HCT116 (cell line): ENCODE measurements at regions not wholly inside any gene's neighbourhood (a gene's known extent, or its start where the extent isn't known, plus 50 kb on each side); places are given as distances from the start of the nearest gene placed in this dataset.

Experiments
- ATAC-seq: fragments of 200-7000 bp; cut with Tn5 transposase; 2 replicates; pipeline ENCODE4 v1.9.1; 2020; ENCODE audit warnings: mild to moderate bottlenecking, moderate library complexity
- BruUV-seq: library from RNA; stranded (reverse); fragments of 400-500 nt; replicated peaks from 2 replicates; lab custom pipeline; 2021; lab: Mats Ljungman, UMichigan
- CTCF ChIA-PET: fragments of 300-600 bp; sonication (Branson Sonifier 250); formaldehyde crosslinking; loops from one replicate; lab custom pipeline; 2021; ENCODE audit warnings: antibody characterized with exemption; lab: Charles Lee
- POLR2A ChIA-PET: fragments of 300-600, 350-600 bp; sonication (Branson Sonifier 250); formaldehyde crosslinking; loops from one replicate; lab custom pipeline; 2021; ENCODE audit warnings: antibody characterized with exemption; lab: Charles Lee
- RAD21 ChIA-PET, 2 experiments: fragments of 300-600 bp; sonication (Branson Sonifier 250); formaldehyde crosslinking; loops; one replicate each; lab custom pipeline; 2023; ENCODE audit warnings: low total read pairs in 2 of 2; ENCODE audit not compliant: uncharacterized antibody in 2 of 2, unreplicated experiment in 2 of 2, low non-redundant PET in 1 of 2; lab: Charles Lee
- DNase-seq: peaks from one replicate; pipeline ENCODE4 v3.0.0-alpha.2; 2010; ENCODE audit warnings: low read depth, low spot score
- H2AFZ ChIP-seq: fragments of 200-600 bp; shearing (Covaris generic), sonication (generic); 2 replicates; pipeline ENCODE4 v1.6.1; 2017; ENCODE audit warnings: low read depth, mixed run types, mixed read lengths, antibody characterized with exemption, low read length; ENCODE audit not compliant: poor library complexity, severe bottlenecking
- H3K27ac ChIP-seq: 2 replicates; pipeline ENCODE4 v1.5.1; 2012; ENCODE audit warnings: low read depth, low read length
- H3K27me3 ChIP-seq: fragments of 200-600 bp; sonication (generic); 2 replicates; pipeline ENCODE4 v1.6.1; 2016; ENCODE audit warnings: mixed run types, low read length, mixed read lengths; ENCODE audit not compliant: insufficient read depth
- H3K36me3 ChIP-seq, 2 experiments: fragments of 200-500 bp in 1 of 2; fragments of 200-600 bp in 1 of 2; sonication (Bioruptor generic) in 1 of 2; sonication (generic) in 1 of 2; 2 replicates each; pipeline versions ENCODE4 v1.5.1 to v1.6.1; 2014 to 2016; ENCODE audit warnings: low read length in 2 of 2, inconsistent platforms in 1 of 2, mixed read lengths in 1 of 2, mixed run types in 1 of 2; ENCODE audit not compliant: insufficient read depth in 2 of 2, control insufficient read depth in 1 of 2
- H3K4me1 ChIP-seq, 2 experiments: fragments of 200-600 bp in 1 of 2; sonication (generic) in 1 of 2; 2 replicates each; pipeline versions ENCODE4 v1.5.1 to v1.6.1; 2012 to 2017; ENCODE audit warnings: low read length in 2 of 2, inconsistent platforms in 1 of 2, mild to moderate bottlenecking in 1 of 2, mixed read lengths in 1 of 2, mixed run types in 1 of 2, moderate library complexity in 1 of 2; ENCODE audit not compliant: insufficient read depth in 2 of 2, control insufficient read depth in 1 of 2
- H3K4me2 ChIP-seq: fragments of 200-600 bp; sonication (generic); 2 replicates; pipeline ENCODE4 v1.6.1; 2017; ENCODE audit warnings: mixed run types, low read length, mixed read lengths
- H3K4me3 ChIP-seq, 2 experiments: fragments of 200-600 bp in 1 of 2; sonication (generic) in 1 of 2; replicated peaks in 1 of 2; 2 replicates each; pipeline ENCODE4 v1.5.1; 2011 to 2016; ENCODE audit warnings: low read length in 2 of 2, control low read depth in 1 of 2, low read depth in 1 of 2, mild to moderate bottlenecking in 1 of 2, mixed read lengths in 1 of 2, mixed run types in 1 of 2
- H3K79me2 ChIP-seq: fragments of 200-600 bp; sonication (generic); 2 replicates; pipeline ENCODE4 v1.6.1; 2017; ENCODE audit warnings: mild to moderate bottlenecking, mixed run types, low read length, moderate library complexity, mixed read lengths; ENCODE audit not compliant: insufficient read depth
- H3K9ac ChIP-seq: fragments of 200-600 bp; sonication (generic); 2 replicates; pipeline ENCODE4 v1.6.1; 2016; ENCODE audit warnings: low read length, mixed read lengths
- H3K9me2 ChIP-seq: fragments of 200-600 bp; sonication (generic), shearing (Covaris generic); 2 replicates; pipeline ENCODE4 v1.6.1; 2017; ENCODE audit warnings: mixed run types, mild to moderate bottlenecking, moderate library complexity; ENCODE audit not compliant: insufficient read depth
- H3K9me3 ChIP-seq, 2 experiments: fragments of 200-500 bp in 1 of 2; fragments of 200-600 bp in 1 of 2; sonication (Bioruptor generic) in 1 of 2; sonication (generic) in 1 of 2; 2 replicates each; pipeline ENCODE4 v1.6.1; 2014 to 2017; ENCODE audit warnings: low read length in 2 of 2, mixed read lengths in 2 of 2, inconsistent platforms in 1 of 2, low read depth in 1 of 2, mild to moderate bottlenecking in 1 of 2, mixed run types in 1 of 2, moderate library complexity in 1 of 2; ENCODE audit not compliant: control insufficient read depth in 1 of 2, insufficient read depth in 1 of 2
- H4K20me1 ChIP-seq: fragments of 200-600 bp; sonication (generic), shearing (Covaris generic); 2 replicates; pipeline ENCODE4 v1.6.1; 2017; ENCODE audit warnings: mixed run types, mild to moderate bottlenecking, moderate library complexity; ENCODE audit not compliant: insufficient read depth
- CBX3 ChIP-seq: IDR thresholded peaks from 2 replicates; pipeline ENCODE4 v1.6.1; 2012; ENCODE audit warnings: low read depth
- CEBPB ChIP-seq: IDR thresholded peaks from 2 replicates; pipeline ENCODE4 v1.6.1; 2012; ENCODE audit warnings: low read depth
- CTCF ChIP-seq, 3 experiments: fragments of 200-600 bp in 1 of 3; sonication (generic) in 1 of 3; IDR thresholded peaks in 2 of 3; conservative IDR thresholded peaks in 1 of 3; 2 replicates each; pipeline ENCODE4 v1.5.1; 2012 to 2017; ENCODE audit warnings: low read depth in 2 of 3, low read length in 2 of 3, antibody characterized with exemption in 1 of 3, borderline replicate concordance in 1 of 3, control low read depth in 1 of 3, mild to moderate bottlenecking in 1 of 3, mixed read lengths in 1 of 3, mixed run types in 1 of 3, moderate library complexity in 1 of 3; ENCODE audit not compliant: insufficient read depth in 1 of 3
- EGR1 ChIP-seq: IDR thresholded peaks from 2 replicates; pipeline ENCODE4 v1.6.1; 2012; ENCODE audit warnings: low read depth
- ELF1 ChIP-seq: IDR thresholded peaks from 2 replicates; pipeline ENCODE4 v1.6.1; 2012; ENCODE audit warnings: low read depth, borderline replicate concordance
- EZH2phosphoT487 ChIP-seq: fragments of 200-600 bp; IDR thresholded peaks from 2 replicates; pipeline ENCODE4 v1.6.1; 2018; ENCODE audit warnings: antibody characterized with exemption, borderline replicate concordance
- FOSL1 ChIP-seq: IDR thresholded peaks from 2 replicates; pipeline ENCODE4 v1.6.1; 2012; ENCODE audit warnings: low read depth
- POLR2A ChIP-seq: IDR thresholded peaks from 2 replicates; pipeline ENCODE4 v1.7.0; 2011; ENCODE audit warnings: borderline replicate concordance; ENCODE audit not compliant: insufficient read depth, insufficient read length; ENCODE audit errors: extremely low read depth
- POLR2AphosphoS5 ChIP-seq: IDR thresholded peaks from 2 replicates; pipeline ENCODE4 v1.6.1; 2011; ENCODE audit warnings: mild to moderate bottlenecking, low read depth, low read length, moderate library complexity
- RAD21 ChIP-seq: IDR thresholded peaks from 2 replicates; pipeline ENCODE4 v1.6.1; 2012; ENCODE audit warnings: low read depth, mild to moderate bottlenecking
- REST ChIP-seq: IDR thresholded peaks from 2 replicates; pipeline ENCODE4 v1.6.1; 2012; ENCODE audit warnings: low read depth
- SIN3A ChIP-seq: IDR thresholded peaks from 2 replicates; pipeline ENCODE4 v1.6.1; 2012; ENCODE audit warnings: low read depth
- SP1 ChIP-seq: IDR thresholded peaks from 2 replicates; pipeline ENCODE4 v1.6.1; 2012; ENCODE audit warnings: low read depth
- TCF7L2 ChIP-seq: IDR thresholded peaks from 2 replicates; pipeline ENCODE4 v1.7.0; 2011; ENCODE audit warnings: borderline replicate concordance, inconsistent platforms; ENCODE audit not compliant: insufficient read depth, insufficient read length; ENCODE audit errors: extremely low read depth
- YY1 ChIP-seq: IDR thresholded peaks from 2 replicates; pipeline ENCODE4 v1.6.1; 2011; ENCODE audit warnings: low read length, low read depth, moderate library complexity, mild to moderate bottlenecking; ENCODE audit not compliant: insufficient replicate concordance; ENCODE audit errors: extremely low read depth
- ZFX ChIP-seq: fragments of 450-650 bp; IDR thresholded peaks from 2 replicates; pipeline ENCODE4 v1.6.1; 2017
- ZNF274 ChIP-seq: fragments of 200-500 bp; sonication (Bioruptor generic); IDR thresholded peaks from 2 replicates; pipeline ENCODE4 v1.6.1; 2014; ENCODE audit warnings: mild to moderate bottlenecking, low read depth, low read length, inconsistent platforms
- intact Hi-C: fragments of 100-400 bp; cut with micrococcal nuclease; formaldehyde crosslinking; loops from 2 replicates; pipeline ENCODE4 v1.10.0; 2022

- no peaks in the 10 kb centered on the region for H3K36me3 ChIP-seq
- no peak overlapping the region for H3K9ac ChIP-seq
- no peak overlapping the region for H2AFZ ChIP-seq
- H3K4me2 ChIP-seq: no peak overlapping the region
- no peak for TF ChIP-seq ELF1
- no peaks in the 10 kb centered on the region for H3K79me2 ChIP-seq
- intact Hi-C loops: no loop called here
- no peaks in the 10 kb centered on the region for H3K9me3 ChIP-seq
- no peak overlapping the region for H3K27ac ChIP-seq
- POLR2A ChIA-PET: no interaction called here
- ATAC-seq (no peak), DNase-seq (no peak)
- H4K20me1 ChIP-seq: no peaks in the 10 kb centered on the region
- no peak overlapping the region for H3K4me3 ChIP-seq
- no peaks in the 10 kb centered on the region for H3K27me3 ChIP-seq
- BruUV-seq: no TSS peak
- CTCF ChIA-PET: no interaction called here
- H3K9me2 ChIP-seq: no peaks in the 10 kb centered on the region
- RAD21 ChIA-PET: no interaction called here
- no peaks in the 10 kb centered on the region for H3K4me1 ChIP-seq
Measured at GRCh38 chrY:12403916-12404315, 297.1 kb upstream of the USP9Y start.

- Histone ChIP-seq H3K36me3 (no peaks in the 10 kb centered on the region), H3K4me3 (no peak overlapping the region), H4K20me1 (no peaks in the 10 kb centered on the region), H3K79me2 (no peaks in the 10 kb centered on the region), H3K9me3 (no peaks in the 10 kb centered on the region), H3K4me2 (no peak overlapping the region), H3K27ac (no peak overlapping the region), H3K9ac (no peak overlapping the region), H3K4me1 (no peaks in the 10 kb centered on the region), H3K27me3 (no peaks in the 10 kb centered on the region), H3K9me2 (no peaks in the 10 kb centered on the region), H2AFZ (no peak overlapping the region)
- no TSS peak for BruUV-seq
- ChIA-PET RAD21 (no interaction called here), CTCF (no interaction called here), POLR2A (no interaction called here)
- DNase-seq (no peak), ATAC-seq (no peak)
- TF ChIP-seq ELF1 (no peak), POLR2AphosphoS5 (no peak), CEBPB (no peak), POLR2A (no peak), RAD21 (no peak), EGR1 (no peak), ZFX (no peak), CTCF (IDR thresholded peaks at IDR 0.05 in 2 of 3, conservative IDR thresholded peaks at IDR 0.05 in 1 of 3; ENCODE audit: borderline replicate concordance in 1 of 3, insufficient read depth in 1 of 3, low read depth in 2 of 3, low read length in 2 of 3) (no peak), ZNF274 (no peak), TCF7L2 (no peak), EZH2phosphoT487 (no peak), FOSL1 (no peak), SIN3A (no peak), YY1 (no peak), CBX3 (no peak), SP1 (no peak), REST (no peak)
- intact Hi-C loops: no loop called here
Measured at GRCh38 chrY:12408236-12408635, 292.8 kb upstream of the USP9Y start.
